ENCODE measurements at regions not wholly inside any gene's neighbourhood (a gene's known extent, or its start where the extent isn't known, plus 50 kb on each side); places are given as distances from the start of the nearest gene placed in this dataset.

GRCh38 chr10:52390388-52390787 lies 76.3 kb downstream of the DKK1 start:
- H4K8ac ChIP-seq (ENCODE audit: low read depth in 2 of 2, low read length in 2 of 2), result no peak overlapping the region
- no peaks in the 10 kb centered on the region for H3K4me1 ChIP-seq (ENCODE audit: control insufficient read depth, insufficient read depth, low read length)
- no peak overlapping the region for H2BK120ac ChIP-seq (ENCODE audit: low read depth, low read length)
- no peak overlapping the region for H3K4me2 ChIP-seq (ENCODE audit: low read depth, low read length)
- in situ Hi-C loops (cut with MboI; ENCODE audit: low sequenced_read_pairs) (no loop called here), intact Hi-C loops (cut with micrococcal nuclease) (no loop called here), dilution Hi-C loops (cut with HindIII; ENCODE audit: low sequenced_read_pairs, unreplicated experiment) (no loop called here)
- DNase-seq (no peak), ATAC-seq (ENCODE audit: low read depth) (no peak)
- no peak overlapping the region for H2AK5ac ChIP-seq (ENCODE audit: low read depth, low read length)
- no peak overlapping the region for H3K14ac ChIP-seq (replicated peaks; ENCODE audit: low read depth, low read length)
- H3K9me1 ChIP-seq (ENCODE audit: insufficient read depth, low read length), result no peaks in the 10 kb centered on the region
- H3K18ac ChIP-seq (ENCODE audit: low read depth, low read length), result no peak overlapping the region
- H4K20me1 ChIP-seq (ENCODE audit: insufficient read depth, low read length), result no peaks in the 10 kb centered on the region
- 60% methylated on average over 1 of the region's 2 CpGs; no CpG with 5 or more reads in 1 of the 2 experiments for WGBS, 2 experiments (ENCODE audit: extremely low coverage in 2 of 2, insufficient read length in 1 of 2)
- H2BK5ac ChIP-seq (ENCODE audit: low read depth, low read length, poor library complexity, severe bottlenecking), result no peak overlapping the region
- TF ChIP-seq, protein P1, sequence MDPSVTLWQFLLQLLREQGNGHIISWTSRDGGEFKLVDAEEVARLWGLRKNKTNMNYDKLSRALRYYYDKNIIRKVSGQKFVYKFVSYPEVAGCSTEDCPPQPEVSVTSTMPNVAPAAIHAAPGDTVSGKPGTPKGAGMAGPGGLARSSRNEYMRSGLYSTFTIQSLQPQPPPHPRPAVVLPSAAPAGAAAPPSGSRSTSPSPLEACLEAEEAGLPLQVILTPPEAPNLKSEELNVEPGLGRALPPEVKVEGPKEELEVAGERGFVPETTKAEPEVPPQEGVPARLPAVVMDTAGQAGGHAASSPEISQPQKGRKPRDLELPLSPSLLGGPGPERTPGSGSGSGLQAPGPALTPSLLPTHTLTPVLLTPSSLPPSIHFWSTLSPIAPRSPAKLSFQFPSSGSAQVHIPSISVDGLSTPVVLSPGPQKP (IDR thresholded peaks at IDR 0.05; ENCODE audit: borderline replicate concordance, low read depth, low read length), result no peak
- TF ChIP-seq MXI1 (IDR thresholded peaks at IDR 0.05; ENCODE audit: borderline replicate concordance, low read depth, low read length) (no peak), CEBPB (IDR thresholded peaks at IDR 0.05; ENCODE audit: low read depth, low read length) (no peak), SMC3 (IDR thresholded peaks at IDR 0.05; ENCODE audit: low read depth, low read length) (no peak), RCOR1 (IDR thresholded peaks at IDR 0.05; ENCODE audit: insufficient replicate concordance, low read length) (no peak), POLR2A (IDR thresholded peaks at IDR 0.05; ENCODE audit: low read depth, low read length) (no peak), RFX5 (IDR thresholded peaks at IDR 0.05; ENCODE audit: low read depth, low read length) (no peak)
- H2AK9ac ChIP-seq (replicated peaks; ENCODE audit: low read depth, low read length, poor library complexity), result no peak overlapping the region
- no peak overlapping the region for H3K23ac ChIP-seq (ENCODE audit: low read depth, low read length)
- no peak overlapping the region for H3K27ac ChIP-seq (ENCODE audit: insufficient read depth, low read length)
- no peak overlapping the region for H2BK20ac ChIP-seq (ENCODE audit: low read depth, low read length)
- H4K5ac ChIP-seq (ENCODE audit: low read depth, low read length), result no peak overlapping the region
- no peak overlapping the region for H3K4me3 ChIP-seq (ENCODE audit: insufficient read depth, low read depth, low read length)
- POLR2A ChIA-PET (ENCODE audit: unreplicated experiment), result no interaction called here
- H3K9me3 ChIP-seq (ENCODE audit: control insufficient read depth, insufficient read depth, low read length), result no peaks in the 10 kb centered on the region
- no TSS peak for BruUV-seq (replicated peaks)
- no peak overlapping the region for H4K91ac ChIP-seq (ENCODE audit: insufficient read depth, low read depth, low read length)
- no peak overlapping the region for H2AFZ ChIP-seq (replicated peaks; ENCODE audit: low read length, poor library complexity)
- H3K4ac ChIP-seq (ENCODE audit: low read depth, low read length), result no peak overlapping the region
- no peak overlapping the region for H2BK15ac ChIP-seq (ENCODE audit: low read depth, low read length)
- no peaks in the 10 kb centered on the region for H3K27me3 ChIP-seq (ENCODE audit: control insufficient read depth, insufficient read depth, low read length)
- H3K36me3 ChIP-seq (ENCODE audit: control insufficient read depth, insufficient read depth, low read length), result no peaks in the 10 kb centered on the region
- no peaks in the 10 kb centered on the region for H3K79me1 ChIP-seq (ENCODE audit: low read depth in 1 of 2, low read length in 2 of 2)
- no peak overlapping the region for H3K9ac ChIP-seq (ENCODE audit: low read depth, low read length)
- CTCF ChIA-PET, result no interaction called here
- H3K56ac ChIP-seq (ENCODE audit: extremely low read depth, insufficient read depth, low read length), result no peak overlapping the region

Measured in IMR-90 (cell line).